ENCODE measurements at regions not wholly inside any gene's neighbourhood (a gene's known extent, or its start where the extent isn't known, plus 50 kb on each side); places are given as distances from the start of the nearest gene placed in this dataset.

- TF ChIP-seq SP2 (IDR thresholded peaks at IDR 0.05; ENCODE audit: low read length) (no peak), BACH1 (IDR thresholded peaks at IDR 0.05; ENCODE audit: low read length) (no peak), CEBPB (IDR thresholded peaks at IDR 0.05; ENCODE audit: low read depth, low read length) (no peak), ATF2 (IDR thresholded peaks at IDR 0.05; ENCODE audit: low read length) (no peak), TAF1 (IDR thresholded peaks at IDR 0.05; ENCODE audit: low read depth, low read length) (no peak), TAF7 (optimal IDR thresholded peaks at IDR 0.05; ENCODE audit: borderline replicate concordance, low read depth, low read length) (no peak), YY1 (IDR thresholded peaks at IDR 0.05; ENCODE audit: low read depth, low read length) (no peak), SAP30 (IDR thresholded peaks at IDR 0.05; ENCODE audit: insufficient read depth, insufficient replicate concordance, low read length) (no peak), E2F6 (IDR thresholded peaks at IDR 0.05) (no peak), ZNF274 (IDR thresholded peaks at IDR 0.05; ENCODE audit: borderline replicate concordance, extremely low read depth, low read length) (no peak), EP300 (IDR thresholded peaks at IDR 0.05; ENCODE audit: borderline replicate concordance in 1 of 2, low read depth in 2 of 2, low read length in 2 of 2) (no peak)
These were observed 315.5 kb downstream of the NSUN3 start (continued) for GRCh38 chr3:94378322-94378721.

Data from H1 (cell line).